AG09319 (cell line): ENCODE measurements at regions not wholly inside any gene's neighbourhood (a gene's known extent, or its start where the extent isn't known, plus 50 kb on each side); places are given as distances from the start of the nearest gene placed in this dataset.

Experiments
- DNase-seq: peaks from one replicate; pipeline ENCODE4 v3.0.0-alpha.2; 2010; ENCODE audit warnings: low read depth; ENCODE audit errors: extremely low read depth
- TF ChIP-seq, protein P1 (sequence below): IDR thresholded peaks from 2 replicates; pipeline ENCODE4 v1.5.1; 2011; ENCODE audit warnings: low read depth, mild to moderate bottlenecking, inconsistent platforms, low read length, moderate library complexity

DNA sequence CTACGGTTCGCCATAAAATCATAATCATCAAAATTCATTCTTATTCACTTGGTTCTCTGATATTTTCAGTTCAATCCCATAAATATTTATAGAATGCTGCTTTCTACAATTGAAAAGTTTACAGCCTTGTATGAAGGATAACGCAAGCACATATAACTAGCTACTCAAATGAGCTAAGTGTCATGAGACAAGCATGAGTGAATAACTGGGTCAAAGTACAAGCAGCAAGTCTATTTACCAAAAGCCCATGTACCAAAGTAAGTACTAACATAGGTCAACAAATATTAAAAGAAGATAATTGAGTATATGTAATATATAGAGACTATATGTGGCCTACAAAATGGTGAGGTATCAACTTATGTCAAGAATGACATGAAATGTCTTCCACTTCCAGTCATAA is 596.6 kb downstream of the GBE1 start:
- DNase-seq: no peak
- TF ChIP-seq, protein P1, sequence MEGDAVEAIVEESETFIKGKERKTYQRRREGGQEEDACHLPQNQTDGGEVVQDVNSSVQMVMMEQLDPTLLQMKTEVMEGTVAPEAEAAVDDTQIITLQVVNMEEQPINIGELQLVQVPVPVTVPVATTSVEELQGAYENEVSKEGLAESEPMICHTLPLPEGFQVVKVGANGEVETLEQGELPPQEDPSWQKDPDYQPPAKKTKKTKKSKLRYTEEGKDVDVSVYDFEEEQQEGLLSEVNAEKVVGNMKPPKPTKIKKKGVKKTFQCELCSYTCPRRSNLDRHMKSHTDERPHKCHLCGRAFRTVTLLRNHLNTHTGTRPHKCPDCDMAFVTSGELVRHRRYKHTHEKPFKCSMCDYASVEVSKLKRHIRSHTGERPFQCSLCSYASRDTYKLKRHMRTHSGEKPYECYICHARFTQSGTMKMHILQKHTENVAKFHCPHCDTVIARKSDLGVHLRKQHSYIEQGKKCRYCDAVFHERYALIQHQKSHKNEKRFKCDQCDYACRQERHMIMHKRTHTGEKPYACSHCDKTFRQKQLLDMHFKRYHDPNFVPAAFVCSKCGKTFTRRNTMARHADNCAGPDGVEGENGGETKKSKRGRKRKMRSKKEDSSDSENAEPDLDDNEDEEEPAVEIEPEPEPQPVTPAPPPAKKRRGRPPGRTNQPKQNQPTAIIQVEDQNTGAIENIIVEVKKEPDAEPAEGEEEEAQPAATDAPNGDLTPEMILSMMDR: no peak

DNA sequence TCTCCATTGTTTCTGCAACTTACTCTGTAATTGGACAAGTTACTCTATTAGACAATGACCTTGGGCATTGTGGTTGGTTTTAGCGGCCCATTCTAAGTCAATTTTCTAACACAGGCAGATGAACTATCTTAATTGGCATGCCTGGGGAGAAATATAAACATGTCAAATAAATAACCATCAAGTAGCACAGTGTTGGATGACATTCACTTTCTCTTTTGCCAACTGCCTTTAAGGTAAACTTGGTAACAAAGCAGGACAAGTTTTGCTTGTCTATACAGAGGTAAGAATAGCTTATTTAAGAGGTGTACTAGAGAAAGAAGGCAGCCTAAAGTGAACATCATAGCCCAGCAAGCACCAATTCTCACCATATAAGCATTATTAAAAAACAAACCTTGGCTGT is 599.6 kb downstream of the GBE1 start:
- TF ChIP-seq, protein P1: no peak
- no peak for DNase-seq

DNA sequence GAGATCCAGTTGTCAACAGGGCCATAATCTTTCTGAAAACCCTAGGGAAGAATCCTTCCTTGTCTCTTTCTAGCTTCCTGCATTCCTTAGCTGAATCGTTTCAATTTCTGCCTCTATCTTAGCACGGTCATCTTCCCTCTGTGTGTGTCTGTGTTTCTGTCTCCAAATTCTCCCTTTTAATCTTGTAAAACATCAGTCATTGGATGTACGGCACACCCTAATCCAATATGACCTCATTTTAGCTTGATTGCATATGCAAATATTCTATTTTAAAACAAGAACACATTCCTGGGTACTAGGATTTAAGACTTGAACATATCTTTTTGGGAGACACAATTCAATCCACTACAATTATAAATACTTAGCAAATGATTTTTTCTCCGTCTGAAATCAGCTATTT is 600.3 kb downstream of the GBE1 start:
- DNase-seq: no peak
- TF ChIP-seq, protein P1: no peak

DNA sequence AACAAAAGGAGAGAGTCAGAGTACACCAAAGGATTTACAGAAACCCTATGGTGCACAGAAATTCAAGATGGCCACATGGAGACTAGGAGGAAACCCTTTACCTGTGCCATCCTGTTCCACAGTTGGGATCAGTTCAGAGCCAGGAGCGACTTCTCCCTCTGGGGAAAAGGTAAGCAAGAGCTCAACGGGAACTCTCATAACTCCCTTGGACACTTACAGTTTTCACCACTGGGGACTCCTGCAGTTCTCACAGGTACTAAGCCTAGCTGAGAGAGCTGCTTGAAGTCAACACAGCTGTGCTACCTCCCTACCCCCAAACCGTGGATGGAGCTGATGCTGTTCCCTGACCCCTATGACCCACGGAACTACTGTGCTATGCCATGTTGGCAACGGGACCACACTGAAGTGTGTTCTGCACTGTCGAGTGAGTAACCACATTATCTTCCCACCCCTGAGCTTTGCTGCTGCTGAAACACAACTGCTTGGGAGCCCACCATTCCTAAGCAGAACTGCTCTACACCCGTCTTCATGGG is 606.8 kb downstream of the GBE1 start:
- TF ChIP-seq, protein P1: no peak
- DNase-seq: no peak

DNA sequence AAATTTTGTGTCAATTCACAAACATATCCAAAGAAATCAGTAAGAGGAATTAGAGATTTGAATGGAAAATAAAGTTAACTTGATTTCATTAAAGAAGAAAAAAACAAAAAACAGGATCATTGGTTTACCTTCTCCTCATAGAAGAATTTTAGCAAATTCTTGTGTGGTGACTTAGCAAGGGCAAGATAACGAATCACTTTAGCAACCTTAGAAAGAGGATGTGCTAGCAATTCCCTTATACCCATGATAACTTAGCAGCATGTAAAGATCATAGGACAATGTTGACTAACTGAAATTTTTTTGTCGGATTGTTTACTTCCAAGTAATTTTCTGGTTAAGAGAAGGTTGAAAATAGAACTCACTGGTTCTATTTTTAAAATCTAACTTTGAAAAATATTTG is 609.3 kb downstream of the GBE1 start:
- TF ChIP-seq, protein P1: no peak
- DNase-seq: no peak

DNA sequence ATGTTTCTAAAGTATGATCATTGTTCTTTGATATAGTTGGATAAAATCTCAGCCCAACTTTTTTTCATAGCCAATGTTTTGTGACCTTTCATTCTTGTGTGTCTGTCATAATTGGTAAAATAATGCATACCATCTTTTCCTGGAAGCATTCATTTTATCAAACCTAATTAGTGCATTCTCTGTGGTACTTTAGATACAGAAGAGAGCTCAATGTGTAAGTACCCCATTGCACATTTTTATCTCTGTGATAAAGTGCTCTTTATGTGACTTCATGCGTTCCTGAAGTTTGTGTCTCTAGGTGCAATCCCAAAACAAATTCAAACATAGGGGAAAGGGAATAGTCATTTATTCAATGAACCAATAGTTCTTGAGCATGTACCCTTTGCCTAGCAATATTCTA is 628.5 kb downstream of the GBE1 start:
- TF ChIP-seq, protein P1: no peak
- no peak for DNase-seq

DNA sequence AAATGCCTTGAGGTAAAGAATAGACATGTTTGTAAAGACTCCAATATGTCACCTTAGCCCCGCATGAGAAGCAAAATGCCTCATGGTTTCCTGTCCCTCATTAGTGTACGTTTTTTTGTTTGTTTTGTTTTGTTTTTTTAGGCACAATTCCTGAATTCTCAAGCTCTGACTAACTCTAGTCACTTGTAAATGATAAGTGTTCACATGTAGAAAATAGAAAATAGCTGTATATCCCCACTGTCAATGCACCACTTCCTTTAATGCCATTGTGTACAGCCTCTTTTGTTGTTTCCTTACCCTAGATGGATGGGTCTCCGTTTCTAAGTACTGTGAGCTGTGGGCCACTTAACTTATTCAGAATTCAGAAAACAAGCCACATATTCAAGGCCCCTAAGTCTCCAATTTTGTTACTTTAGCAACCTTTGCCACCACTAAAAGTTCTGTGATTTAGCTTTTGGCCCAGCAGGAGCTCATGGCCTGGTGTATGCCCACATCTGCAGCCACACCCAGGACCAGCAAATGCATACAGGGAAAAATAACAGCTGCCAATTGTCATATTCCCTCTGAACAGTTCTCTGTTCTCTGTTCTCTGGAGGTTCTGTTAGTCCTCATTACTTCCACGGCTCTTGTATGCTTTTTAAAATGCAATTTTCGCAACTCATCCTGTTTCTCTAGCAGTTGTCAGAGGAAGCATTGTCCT is 655.5 kb downstream of the GBE1 start:
- DNase-seq: no peak
- TF ChIP-seq, protein P1: no peak
